ENCODE measurements at regions not wholly inside any gene's neighbourhood (a gene's known extent, or its start where the extent isn't known, plus 50 kb on each side); places are given as distances from the start of the nearest gene placed in this dataset.

DNA sequence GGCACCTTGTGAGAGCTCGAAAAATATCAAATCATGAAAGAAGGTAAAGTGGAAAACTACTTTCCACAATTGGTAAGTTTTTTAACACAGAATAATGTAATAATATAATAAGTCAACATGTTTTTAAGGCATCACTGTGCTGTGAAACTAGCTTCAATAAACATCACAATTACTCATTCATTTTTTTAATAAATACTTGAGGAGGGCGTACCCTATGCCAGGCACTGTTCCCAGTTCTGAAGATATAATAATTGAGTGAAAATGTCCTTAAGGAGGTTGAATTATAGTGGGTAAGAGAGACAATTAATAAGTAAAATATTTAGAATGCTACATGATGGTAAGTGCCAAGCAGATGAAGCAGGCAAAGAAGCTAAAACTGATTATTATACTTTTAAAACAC, 381.4 kb downstream of the ELAVL2 start:
- POLR2A ChIA-PET, result no interaction called here
- CTCF ChIA-PET, result no interaction called here
- Histone ChIP-seq H3K36me3 (ENCODE audit: control insufficient read depth, insufficient read depth, low read length) (no peaks in the 10 kb centered on the region), H3K27me3 (ENCODE audit: control insufficient read depth, insufficient read depth, low read length) (no peaks in the 10 kb centered on the region), H3K4me3 (ENCODE audit: low read depth, low read length) (no peak overlapping the region)
- TF ChIP-seq, protein P1, sequence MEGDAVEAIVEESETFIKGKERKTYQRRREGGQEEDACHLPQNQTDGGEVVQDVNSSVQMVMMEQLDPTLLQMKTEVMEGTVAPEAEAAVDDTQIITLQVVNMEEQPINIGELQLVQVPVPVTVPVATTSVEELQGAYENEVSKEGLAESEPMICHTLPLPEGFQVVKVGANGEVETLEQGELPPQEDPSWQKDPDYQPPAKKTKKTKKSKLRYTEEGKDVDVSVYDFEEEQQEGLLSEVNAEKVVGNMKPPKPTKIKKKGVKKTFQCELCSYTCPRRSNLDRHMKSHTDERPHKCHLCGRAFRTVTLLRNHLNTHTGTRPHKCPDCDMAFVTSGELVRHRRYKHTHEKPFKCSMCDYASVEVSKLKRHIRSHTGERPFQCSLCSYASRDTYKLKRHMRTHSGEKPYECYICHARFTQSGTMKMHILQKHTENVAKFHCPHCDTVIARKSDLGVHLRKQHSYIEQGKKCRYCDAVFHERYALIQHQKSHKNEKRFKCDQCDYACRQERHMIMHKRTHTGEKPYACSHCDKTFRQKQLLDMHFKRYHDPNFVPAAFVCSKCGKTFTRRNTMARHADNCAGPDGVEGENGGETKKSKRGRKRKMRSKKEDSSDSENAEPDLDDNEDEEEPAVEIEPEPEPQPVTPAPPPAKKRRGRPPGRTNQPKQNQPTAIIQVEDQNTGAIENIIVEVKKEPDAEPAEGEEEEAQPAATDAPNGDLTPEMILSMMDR (IDR thresholded peaks at IDR 0.05; ENCODE audit: insufficient read depth, low read depth, low read length), result no peak
- DNase-seq (ENCODE audit: low read depth), result no peak

DNA sequence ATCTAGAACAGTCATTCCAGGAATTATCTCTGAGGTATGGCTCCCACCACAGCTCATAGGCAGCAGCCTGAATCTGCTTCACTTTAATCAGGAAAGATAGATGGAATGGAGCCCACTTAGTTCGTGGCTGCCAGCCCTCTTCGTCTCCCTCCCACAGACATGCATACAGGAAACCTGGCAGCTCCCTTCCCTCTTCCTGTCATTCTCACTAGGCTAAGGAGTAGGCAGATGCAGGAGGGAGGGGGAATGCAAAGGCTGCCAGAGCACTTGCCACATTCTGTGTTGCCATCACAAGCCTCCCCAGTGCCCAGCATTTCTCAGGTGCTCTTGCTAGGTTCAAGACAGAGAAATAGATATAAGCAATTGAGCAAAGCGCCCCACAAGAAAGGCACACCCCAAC, 378.9 kb downstream of the ELAVL2 start:
- DNase-seq (ENCODE audit: low read depth), result no peak
- POLR2A ChIA-PET, result no interaction called here
- TF ChIP-seq, protein P1 (IDR thresholded peaks at IDR 0.05; ENCODE audit: insufficient read depth, low read depth, low read length), result no peak
- Histone ChIP-seq H3K4me3 (ENCODE audit: low read depth, low read length) (no peak overlapping the region), H3K27me3 (ENCODE audit: control insufficient read depth, insufficient read depth, low read length) (no peaks in the 10 kb centered on the region), H3K36me3 (ENCODE audit: control insufficient read depth, insufficient read depth, low read length) (no peaks in the 10 kb centered on the region)
- CTCF ChIA-PET, result no interaction called here

DNA sequence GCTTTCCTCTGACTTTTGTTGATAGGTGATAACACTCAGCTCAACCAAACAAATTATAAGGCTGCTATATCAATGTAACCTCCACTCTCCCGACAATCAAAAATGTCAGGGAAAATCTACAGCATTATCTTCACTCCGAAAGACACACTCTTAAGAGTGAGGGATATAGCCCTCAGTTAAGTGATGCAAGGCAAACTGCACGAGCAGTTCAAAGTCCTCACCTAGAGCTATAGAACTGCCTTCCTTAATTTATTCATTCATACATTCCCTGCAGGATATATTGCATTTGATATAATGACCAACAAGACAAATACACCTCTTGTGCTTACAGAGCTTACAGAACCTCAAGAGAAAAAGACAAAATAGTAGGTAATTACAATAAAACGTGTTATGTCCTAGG, 378.1 kb downstream of the ELAVL2 start:
- no peak for DNase-seq (ENCODE audit: low read depth)
- ChIA-PET POLR2A (no interaction called here), CTCF (interaction anchor here (0.7 kb wide), 1 partner anchor 995 kb away, joined by 3 read pairs; no protein-coding TSS in a partner anchor)
- no peak overlapping the region for H3K4me3 ChIP-seq (ENCODE audit: low read depth, low read length)
- H3K36me3 ChIP-seq (ENCODE audit: control insufficient read depth, insufficient read depth, low read length), result no peaks in the 10 kb centered on the region
- H3K27me3 ChIP-seq (ENCODE audit: control insufficient read depth, insufficient read depth, low read length), result no peaks in the 10 kb centered on the region
- TF ChIP-seq, protein P1 (IDR thresholded peaks at IDR 0.05; ENCODE audit: insufficient read depth, low read depth, low read length), result no peak

DNA sequence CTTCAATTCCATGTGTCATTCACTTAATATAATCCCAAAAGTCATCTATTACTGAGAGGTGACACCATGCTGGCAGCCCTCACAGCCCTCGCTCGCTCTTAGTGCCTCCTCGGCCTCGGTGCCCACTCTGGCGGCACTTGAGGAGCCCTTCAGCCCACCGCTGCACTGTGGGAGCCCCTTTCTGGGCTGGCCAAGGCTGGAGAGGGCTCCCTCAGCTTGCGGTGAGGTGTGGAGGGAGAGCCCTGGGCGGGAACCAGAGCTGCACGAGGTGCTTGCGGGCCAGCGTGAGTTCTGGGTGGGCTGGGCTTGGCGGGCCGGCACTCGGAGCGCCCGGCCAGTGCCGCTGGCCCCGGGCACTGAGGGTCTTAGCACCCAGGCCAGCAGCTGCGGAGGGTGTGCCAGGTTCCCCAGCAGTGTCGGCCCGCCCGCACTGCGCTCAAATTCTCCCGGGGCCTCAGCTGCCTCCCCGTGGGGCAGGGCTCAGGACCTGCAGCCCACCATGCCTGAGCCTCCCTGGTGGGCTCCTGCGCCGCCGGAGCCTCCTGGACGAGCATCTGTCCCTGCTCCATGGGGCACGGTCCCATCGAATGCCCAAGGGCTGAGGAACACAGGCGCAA, 374.1 kb downstream of the ELAVL2 start:
- ChIA-PET POLR2A (no interaction called here), CTCF (no interaction called here)
- TF ChIP-seq, protein P1 (IDR thresholded peaks at IDR 0.05; ENCODE audit: insufficient read depth, low read depth, low read length), result no peak
- no peak for DNase-seq (ENCODE audit: low read depth)
- H3K27me3 ChIP-seq (ENCODE audit: control insufficient read depth, insufficient read depth, low read length), result no peaks in the 10 kb centered on the region
- H3K36me3 ChIP-seq (ENCODE audit: control insufficient read depth, insufficient read depth, low read length), result no peaks in the 10 kb centered on the region
- H3K4me3 ChIP-seq (ENCODE audit: low read depth, low read length), result no peak overlapping the region

DNA sequence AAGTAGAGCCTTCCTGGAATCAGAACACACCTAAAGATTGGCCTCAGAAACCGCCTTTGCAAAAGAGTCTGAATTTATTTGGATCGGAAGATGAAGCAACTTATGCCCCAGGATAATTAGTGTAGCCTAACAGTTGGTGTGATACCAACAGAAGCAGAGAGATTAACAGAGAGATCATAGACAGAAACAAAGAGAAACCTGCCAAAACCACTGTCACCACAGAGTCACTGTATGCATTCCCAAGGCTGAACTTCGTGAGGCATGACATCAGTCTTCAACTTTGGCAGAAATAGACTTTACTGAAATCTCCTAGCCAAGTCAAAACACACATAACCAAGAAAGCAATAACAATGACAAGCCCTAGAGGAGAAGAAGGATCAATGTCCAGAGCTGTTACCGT, 361.8 kb downstream of the ELAVL2 start:
- POLR2A ChIA-PET, result no interaction called here
- H3K36me3 ChIP-seq (ENCODE audit: control insufficient read depth, insufficient read depth, low read length), result no peaks in the 10 kb centered on the region
- no peak for DNase-seq (ENCODE audit: low read depth)
- no peaks in the 10 kb centered on the region for H3K27me3 ChIP-seq (ENCODE audit: control insufficient read depth, insufficient read depth, low read length)
- H3K4me3 ChIP-seq (ENCODE audit: low read depth, low read length), result no peak overlapping the region
- CTCF ChIA-PET, result no interaction called here
- TF ChIP-seq, protein P1 (IDR thresholded peaks at IDR 0.05; ENCODE audit: insufficient read depth, low read depth, low read length), result no peak
